GM12872 (cell line): ENCODE measurements at regions not wholly inside any gene's neighbourhood (a gene's known extent, or its start where the extent isn't known, plus 50 kb on each side); places are given as distances from the start of the nearest gene placed in this dataset.

Source experiments
- TF ChIP-seq, protein P1 (sequence below): IDR thresholded peaks from 3 replicates; pipeline ENCODE4 v1.5.1; 2011; ENCODE audit warnings: low read depth, mild to moderate bottlenecking, low read length, moderate library complexity; ENCODE audit not compliant: insufficient read depth

DNA sequence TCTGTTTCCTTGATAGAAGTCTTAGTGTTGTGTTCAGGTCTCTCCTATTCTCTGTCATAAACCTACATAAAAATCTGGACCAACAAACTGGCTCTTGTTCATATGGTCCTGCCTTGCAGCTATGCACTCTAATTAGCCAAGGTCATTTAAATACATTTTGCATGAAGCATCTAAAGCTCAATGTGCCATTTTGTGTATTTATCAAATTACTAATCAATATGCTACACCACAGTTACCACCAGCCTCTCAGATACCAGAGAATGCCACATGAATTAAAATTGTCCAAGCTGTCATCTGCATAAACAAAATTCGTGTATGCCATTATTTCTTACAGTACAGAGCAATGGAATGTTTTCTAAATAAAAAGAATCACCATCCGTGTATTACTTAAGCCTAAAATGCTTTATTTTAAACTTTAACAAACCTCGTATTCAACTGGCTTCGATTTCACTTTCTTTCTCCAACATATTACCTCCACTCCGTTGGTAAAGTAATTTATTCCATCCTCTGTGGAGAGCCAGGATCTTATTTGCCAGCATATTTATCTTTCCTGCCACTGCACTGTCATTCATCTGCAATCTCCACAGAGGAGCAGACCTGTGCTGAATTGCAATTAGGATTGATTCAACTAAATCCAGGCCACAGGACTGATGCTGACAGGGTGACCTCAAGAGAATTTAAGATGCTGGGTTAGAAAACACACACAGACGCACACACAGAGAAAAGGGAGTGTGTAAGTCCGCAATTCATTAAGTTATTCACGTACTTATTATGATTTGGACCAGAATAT, 284.1 kb upstream of the FOXG1 start:
- TF ChIP-seq, protein P1, sequence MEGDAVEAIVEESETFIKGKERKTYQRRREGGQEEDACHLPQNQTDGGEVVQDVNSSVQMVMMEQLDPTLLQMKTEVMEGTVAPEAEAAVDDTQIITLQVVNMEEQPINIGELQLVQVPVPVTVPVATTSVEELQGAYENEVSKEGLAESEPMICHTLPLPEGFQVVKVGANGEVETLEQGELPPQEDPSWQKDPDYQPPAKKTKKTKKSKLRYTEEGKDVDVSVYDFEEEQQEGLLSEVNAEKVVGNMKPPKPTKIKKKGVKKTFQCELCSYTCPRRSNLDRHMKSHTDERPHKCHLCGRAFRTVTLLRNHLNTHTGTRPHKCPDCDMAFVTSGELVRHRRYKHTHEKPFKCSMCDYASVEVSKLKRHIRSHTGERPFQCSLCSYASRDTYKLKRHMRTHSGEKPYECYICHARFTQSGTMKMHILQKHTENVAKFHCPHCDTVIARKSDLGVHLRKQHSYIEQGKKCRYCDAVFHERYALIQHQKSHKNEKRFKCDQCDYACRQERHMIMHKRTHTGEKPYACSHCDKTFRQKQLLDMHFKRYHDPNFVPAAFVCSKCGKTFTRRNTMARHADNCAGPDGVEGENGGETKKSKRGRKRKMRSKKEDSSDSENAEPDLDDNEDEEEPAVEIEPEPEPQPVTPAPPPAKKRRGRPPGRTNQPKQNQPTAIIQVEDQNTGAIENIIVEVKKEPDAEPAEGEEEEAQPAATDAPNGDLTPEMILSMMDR: no peak

DNA sequence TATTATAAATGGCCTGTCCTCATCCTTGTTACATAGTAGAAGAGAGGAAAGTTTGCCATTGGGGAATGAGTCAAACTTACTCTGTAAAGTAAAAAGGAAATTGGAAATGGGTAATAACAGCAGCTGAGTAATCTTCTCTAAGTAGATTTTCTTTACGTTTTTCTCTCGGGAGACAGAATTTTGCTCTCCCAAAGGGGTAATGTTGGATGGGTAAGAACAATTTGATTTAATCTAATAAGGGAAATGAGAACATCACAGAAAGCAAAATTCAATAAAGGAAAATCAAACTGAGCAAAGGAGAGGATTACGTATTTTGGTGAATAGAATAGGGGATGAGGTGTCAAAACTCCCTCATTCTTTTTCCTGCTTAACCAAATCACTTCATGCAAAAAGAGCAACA, 283.1 kb upstream of the FOXG1 start:
- TF ChIP-seq, protein P1: no peak

DNA sequence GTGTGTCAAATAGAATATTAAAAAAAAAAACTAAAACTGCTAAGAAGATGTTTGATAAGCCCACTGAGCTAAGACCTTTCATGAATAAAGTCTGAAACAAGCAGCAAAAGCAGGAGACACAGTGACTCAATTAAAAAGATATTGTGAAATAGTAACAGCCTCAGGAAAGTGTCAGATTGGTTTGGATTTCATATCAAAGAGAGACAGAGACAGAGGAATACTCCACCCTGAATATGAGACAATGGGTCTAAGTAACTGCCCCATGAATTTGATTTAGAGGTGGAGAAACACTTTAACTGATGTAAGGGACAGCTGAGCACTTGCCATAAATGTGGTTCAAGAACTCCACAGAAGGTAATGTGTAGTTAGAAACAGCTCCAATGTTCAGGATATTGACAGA, 277.9 kb upstream of the FOXG1 start:
- TF ChIP-seq, protein P1: no peak

DNA sequence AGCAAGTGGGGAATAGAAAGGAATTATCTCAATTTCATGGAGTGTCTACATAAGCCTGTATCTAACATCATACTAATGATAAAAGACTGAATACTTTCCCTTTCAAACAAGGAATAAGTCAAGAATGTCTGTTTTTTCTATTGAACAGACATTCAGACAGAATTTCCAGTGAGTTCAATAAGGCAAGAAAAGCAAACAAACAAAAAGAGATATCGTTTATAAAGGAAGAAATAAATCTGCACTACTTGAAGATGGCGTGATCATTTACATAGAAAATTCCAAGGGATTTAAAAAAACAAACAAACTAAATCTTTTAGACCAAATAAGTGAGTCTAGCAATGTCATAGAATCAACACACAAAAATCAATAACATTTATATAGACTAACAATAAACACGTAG, 273.1 kb upstream of the FOXG1 start:
- TF ChIP-seq, protein P1: no peak

DNA sequence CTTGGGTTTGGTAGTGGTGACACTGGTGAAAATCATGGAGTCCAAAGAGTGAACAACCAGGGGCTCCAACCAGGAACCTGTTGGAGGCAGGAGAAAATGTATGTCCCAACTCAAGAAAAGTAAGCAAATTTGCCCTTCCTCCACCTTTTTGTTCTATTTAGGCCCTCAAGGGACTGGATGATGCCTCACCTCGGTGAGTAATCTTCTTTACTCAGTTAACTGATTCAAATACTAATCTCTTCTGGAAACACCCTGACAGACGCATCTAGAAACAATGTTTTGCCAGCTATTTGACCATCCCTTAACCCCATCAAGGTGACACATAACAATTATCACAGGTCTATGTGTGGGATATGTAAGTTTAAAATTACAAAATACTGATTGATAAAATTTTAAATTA, 272.4 kb upstream of the FOXG1 start:
- TF ChIP-seq, protein P1: no peak

DNA sequence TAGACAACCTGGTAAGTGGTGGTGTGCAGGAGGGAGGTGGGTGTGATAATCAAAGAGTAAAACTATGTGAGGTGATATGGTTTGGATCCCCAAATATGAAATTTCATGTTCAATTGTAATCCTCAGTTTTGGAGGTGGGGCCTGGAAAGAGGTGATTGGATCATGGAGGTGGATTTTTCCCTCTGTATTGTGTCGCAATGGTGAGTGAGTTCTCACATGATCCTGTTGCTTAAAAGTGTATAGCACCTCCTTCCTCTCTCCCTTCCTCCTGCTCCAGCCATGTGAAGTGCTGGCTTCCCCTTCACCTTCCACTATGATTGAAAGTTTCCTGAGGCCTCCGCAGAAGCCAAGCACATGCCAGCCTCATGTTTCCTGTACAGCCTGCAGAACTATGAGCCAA, 270.2 kb upstream of the FOXG1 start:
- TF ChIP-seq, protein P1: no peak

DNA sequence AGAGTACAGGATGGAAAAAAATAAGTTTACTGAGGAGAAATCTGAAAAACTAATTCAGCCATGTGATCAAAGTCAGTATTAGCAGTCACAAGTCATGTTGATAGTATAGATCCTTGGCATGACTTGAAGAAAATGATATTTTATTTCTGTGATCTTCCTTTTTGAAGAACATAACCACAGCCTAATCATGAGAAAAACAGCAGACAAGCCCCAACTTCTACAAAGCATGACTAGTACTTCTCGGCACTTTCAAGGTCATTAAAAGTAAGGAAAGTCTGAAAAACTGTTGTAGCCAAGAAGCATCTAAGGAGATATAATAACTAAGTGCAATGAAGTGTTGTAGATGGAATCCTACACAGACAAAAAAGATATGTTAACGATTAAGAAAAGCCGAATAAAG, 264.1 kb upstream of the FOXG1 start:
- TF ChIP-seq, protein P1: no peak
